HEK293 (cell line): ENCODE measurements at regions not wholly inside any gene's neighbourhood (a gene's known extent, or its start where the extent isn't known, plus 50 kb on each side); places are given as distances from the start of the nearest gene placed in this dataset.

Experiments used
- BCL11A ChIP-seq: fragments of 450-650 bp; formaldehyde crosslinking; IDR thresholded peaks from 2 replicates; pipeline ENCODE4 v1.5.1; 2016; ENCODE audit warnings: low read depth, missing biosample characterization, missing genetic modification characterization
- SETDB1 ChIP-seq: IDR thresholded peaks from one replicate; pipeline ENCODE4 v1.6.1; 2017; ENCODE audit warnings: mild to moderate bottlenecking, low read length, moderate library complexity, mixed read lengths; ENCODE audit not compliant: insufficient read length
- TRIM28 ChIP-seq: IDR thresholded peaks from 2 replicates; pipeline ENCODE4 v1.6.1; 2011; ENCODE audit warnings: low read length, control low read depth, borderline replicate concordance
- ZBTB21 ChIP-seq: fragments of 450-650 bp; formaldehyde crosslinking; IDR thresholded peaks from 2 replicates; pipeline ENCODE4 v1.5.1; 2017; ENCODE audit warnings: missing biosample characterization, missing genetic modification characterization
- ZNF202 ChIP-seq: fragments of 450-650 bp; formaldehyde crosslinking; IDR thresholded peaks from 2 replicates; pipeline ENCODE4 v1.5.1; 2016; ENCODE audit warnings: missing biosample characterization, missing genetic modification characterization, borderline replicate concordance
- ZNF404 ChIP-seq: fragments of 450-650 bp; formaldehyde crosslinking; IDR thresholded peaks from 2 replicates; pipeline ENCODE4 v1.5.1; 2017; ENCODE audit warnings: missing biosample characterization, missing genetic modification characterization
- ZNF621 ChIP-seq: fragments of 450-650 bp; formaldehyde crosslinking; IDR thresholded peaks from 2 replicates; pipeline ENCODE4 v1.5.1; 2017; ENCODE audit warnings: missing biosample characterization, missing genetic modification characterization
- ZNF623 ChIP-seq: fragments of 450-650 bp; formaldehyde crosslinking; IDR thresholded peaks from 2 replicates; pipeline ENCODE4 v1.5.1; 2016; ENCODE audit warnings: missing biosample characterization, missing genetic modification characterization
- ZNF660 ChIP-seq: fragments of 450-650 bp; IDR thresholded peaks from 2 replicates; pipeline ENCODE4 v1.5.1; 2018; ENCODE audit warnings: missing biosample characterization, mild to moderate bottlenecking, missing genetic modification characterization
- TF ChIP-seq, protein P1 (sequence below): fragments of 450-650 bp; formaldehyde crosslinking; IDR thresholded peaks from 2 replicates; pipeline ENCODE4 v1.5.1; 2016; ENCODE audit warnings: missing biosample characterization, missing genetic modification characterization, borderline replicate concordance
- TF ChIP-seq, protein P2 (sequence below): fragments of 450-650 bp; formaldehyde crosslinking; IDR thresholded peaks from 2 replicates; pipeline ENCODE4 v1.5.1; 2017; ENCODE audit warnings: missing biosample characterization, missing genetic modification characterization
- TF ChIP-seq, protein P3 (sequence below): fragments of 450-650 bp; formaldehyde crosslinking; IDR thresholded peaks from 2 replicates; pipeline ENCODE4 v1.5.1; 2016; ENCODE audit warnings: missing biosample characterization, missing genetic modification characterization
- TF ChIP-seq, protein P4 (sequence below): fragments of 450-650 bp; IDR thresholded peaks from 2 replicates; pipeline ENCODE4 v1.5.1; 2018; ENCODE audit warnings: missing biosample characterization, mild to moderate bottlenecking, missing genetic modification characterization
- TF ChIP-seq, protein P5 (sequence below): IDR thresholded peaks from 2 replicates; pipeline ENCODE4 v1.6.1; 2011; ENCODE audit warnings: mild to moderate bottlenecking, low read depth, low read length, borderline replicate concordance

DNA sequence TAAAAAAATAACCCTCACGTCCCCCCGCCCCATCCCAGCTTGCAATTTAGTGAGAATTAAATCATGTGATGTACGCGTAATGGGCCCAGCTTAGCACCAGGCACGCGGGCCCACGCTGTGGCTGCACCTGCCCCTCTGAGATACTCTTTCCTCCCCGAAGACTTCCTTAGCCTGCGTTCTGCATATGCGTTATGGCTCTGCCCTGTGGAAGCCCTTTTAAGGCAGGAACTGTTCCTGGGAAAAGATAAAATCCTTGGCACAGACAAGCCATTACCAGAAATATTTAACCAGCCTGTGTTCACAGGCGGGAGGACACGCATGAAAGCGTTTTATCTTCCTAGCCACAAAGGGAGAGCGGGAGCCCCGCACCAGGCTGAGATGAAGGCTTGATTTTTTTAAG lies 311.0 kb downstream of the LRFN2 start:
- TF ChIP-seq, protein P1, sequence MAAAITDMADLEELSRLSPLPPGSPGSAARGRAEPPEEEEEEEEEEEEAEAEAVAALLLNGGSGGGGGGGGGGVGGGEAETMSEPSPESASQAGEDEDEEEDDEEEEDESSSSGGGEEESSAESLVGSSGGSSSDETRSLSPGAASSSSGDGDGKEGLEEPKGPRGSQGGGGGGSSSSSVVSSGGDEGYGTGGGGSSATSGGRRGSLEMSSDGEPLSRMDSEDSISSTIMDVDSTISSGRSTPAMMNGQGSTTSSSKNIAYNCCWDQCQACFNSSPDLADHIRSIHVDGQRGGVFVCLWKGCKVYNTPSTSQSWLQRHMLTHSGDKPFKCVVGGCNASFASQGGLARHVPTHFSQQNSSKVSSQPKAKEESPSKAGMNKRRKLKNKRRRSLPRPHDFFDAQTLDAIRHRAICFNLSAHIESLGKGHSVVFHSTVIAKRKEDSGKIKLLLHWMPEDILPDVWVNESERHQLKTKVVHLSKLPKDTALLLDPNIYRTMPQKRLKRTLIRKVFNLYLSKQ (tag by site-specific recombination), result no peak
- TF ChIP-seq, protein P2, sequence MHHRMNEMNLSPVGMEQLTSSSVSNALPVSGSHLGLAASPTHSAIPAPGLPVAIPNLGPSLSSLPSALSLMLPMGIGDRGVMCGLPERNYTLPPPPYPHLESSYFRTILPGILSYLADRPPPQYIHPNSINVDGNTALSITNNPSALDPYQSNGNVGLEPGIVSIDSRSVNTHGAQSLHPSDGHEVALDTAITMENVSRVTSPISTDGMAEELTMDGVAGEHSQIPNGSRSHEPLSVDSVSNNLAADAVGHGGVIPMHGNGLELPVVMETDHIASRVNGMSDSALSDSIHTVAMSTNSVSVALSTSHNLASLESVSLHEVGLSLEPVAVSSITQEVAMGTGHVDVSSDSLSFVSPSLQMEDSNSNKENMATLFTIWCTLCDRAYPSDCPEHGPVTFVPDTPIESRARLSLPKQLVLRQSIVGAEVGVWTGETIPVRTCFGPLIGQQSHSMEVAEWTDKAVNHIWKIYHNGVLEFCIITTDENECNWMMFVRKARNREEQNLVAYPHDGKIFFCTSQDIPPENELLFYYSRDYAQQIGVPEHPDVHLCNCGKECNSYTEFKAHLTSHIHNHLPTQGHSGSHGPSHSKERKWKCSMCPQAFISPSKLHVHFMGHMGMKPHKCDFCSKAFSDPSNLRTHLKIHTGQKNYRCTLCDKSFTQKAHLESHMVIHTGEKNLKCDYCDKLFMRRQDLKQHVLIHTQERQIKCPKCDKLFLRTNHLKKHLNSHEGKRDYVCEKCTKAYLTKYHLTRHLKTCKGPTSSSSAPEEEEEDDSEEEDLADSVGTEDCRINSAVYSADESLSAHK (tag by site-specific recombination), result no peak
- TF ChIP-seq, protein P3, sequence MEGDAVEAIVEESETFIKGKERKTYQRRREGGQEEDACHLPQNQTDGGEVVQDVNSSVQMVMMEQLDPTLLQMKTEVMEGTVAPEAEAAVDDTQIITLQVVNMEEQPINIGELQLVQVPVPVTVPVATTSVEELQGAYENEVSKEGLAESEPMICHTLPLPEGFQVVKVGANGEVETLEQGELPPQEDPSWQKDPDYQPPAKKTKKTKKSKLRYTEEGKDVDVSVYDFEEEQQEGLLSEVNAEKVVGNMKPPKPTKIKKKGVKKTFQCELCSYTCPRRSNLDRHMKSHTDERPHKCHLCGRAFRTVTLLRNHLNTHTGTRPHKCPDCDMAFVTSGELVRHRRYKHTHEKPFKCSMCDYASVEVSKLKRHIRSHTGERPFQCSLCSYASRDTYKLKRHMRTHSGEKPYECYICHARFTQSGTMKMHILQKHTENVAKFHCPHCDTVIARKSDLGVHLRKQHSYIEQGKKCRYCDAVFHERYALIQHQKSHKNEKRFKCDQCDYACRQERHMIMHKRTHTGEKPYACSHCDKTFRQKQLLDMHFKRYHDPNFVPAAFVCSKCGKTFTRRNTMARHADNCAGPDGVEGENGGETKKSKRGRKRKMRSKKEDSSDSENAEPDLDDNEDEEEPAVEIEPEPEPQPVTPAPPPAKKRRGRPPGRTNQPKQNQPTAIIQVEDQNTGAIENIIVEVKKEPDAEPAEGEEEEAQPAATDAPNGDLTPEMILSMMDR, result no peak
- no peak for TF ChIP-seq ZNF660
- no peak for TF ChIP-seq TRIM28
- no peak for TF ChIP-seq SETDB1
- TF ChIP-seq ZNF621 (tag by site-specific recombination), result no peak
- TF ChIP-seq ZNF404 (tag by site-specific recombination), result no peak
- no peak for TF ChIP-seq BCL11A (tag by site-specific recombination)
- no peak for TF ChIP-seq ZBTB21 (tag by site-specific recombination)
- TF ChIP-seq, protein P4, sequence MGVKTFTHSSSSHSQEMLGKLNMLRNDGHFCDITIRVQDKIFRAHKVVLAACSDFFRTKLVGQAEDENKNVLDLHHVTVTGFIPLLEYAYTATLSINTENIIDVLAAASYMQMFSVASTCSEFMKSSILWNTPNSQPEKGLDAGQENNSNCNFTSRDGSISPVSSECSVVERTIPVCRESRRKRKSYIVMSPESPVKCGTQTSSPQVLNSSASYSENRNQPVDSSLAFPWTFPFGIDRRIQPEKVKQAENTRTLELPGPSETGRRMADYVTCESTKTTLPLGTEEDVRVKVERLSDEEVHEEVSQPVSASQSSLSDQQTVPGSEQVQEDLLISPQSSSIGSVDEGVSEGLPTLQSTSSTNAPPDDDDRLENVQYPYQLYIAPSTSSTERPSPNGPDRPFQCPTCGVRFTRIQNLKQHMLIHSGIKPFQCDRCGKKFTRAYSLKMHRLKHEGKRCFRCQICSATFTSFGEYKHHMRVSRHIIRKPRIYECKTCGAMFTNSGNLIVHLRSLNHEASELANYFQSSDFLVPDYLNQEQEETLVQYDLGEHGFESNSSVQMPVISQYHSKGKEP (tag by site-specific recombination), result no peak
- TF ChIP-seq, protein P5, sequence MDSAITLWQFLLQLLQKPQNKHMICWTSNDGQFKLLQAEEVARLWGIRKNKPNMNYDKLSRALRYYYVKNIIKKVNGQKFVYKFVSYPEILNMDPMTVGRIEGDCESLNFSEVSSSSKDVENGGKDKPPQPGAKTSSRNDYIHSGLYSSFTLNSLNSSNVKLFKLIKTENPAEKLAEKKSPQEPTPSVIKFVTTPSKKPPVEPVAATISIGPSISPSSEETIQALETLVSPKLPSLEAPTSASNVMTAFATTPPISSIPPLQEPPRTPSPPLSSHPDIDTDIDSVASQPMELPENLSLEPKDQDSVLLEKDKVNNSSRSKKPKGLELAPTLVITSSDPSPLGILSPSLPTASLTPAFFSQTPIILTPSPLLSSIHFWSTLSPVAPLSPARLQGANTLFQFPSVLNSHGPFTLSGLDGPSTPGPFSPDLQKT, result no peak
- no peak for TF ChIP-seq ZNF202 (tag by site-specific recombination)
- TF ChIP-seq ZNF623, result no peak
